ENCODE measurements at regions not wholly inside any gene's neighbourhood (a gene's known extent, or its start where the extent isn't known, plus 50 kb on each side); places are given as distances from the start of the nearest gene placed in this dataset.

DNA sequence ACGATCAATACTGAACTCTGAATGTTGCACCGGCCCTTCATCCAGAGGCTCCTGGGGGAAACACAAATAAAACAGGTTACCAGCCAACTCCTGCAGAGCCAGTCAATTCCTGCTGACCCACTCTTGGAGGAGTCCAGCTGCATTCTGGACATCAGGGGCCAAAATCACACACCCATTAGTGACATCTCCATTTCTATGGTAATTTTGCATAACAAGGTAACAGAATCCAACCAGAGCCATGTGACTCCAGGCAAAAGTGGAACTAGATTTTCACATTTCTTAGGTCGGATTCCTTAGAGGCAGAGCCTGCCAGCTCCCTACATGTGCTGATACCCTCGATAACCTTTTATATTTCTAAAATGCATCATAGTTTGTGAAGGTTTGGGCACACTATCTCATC lies 119.2 kb upstream of the CTNNB1 start:
- H3K4me1 ChIP-seq = no peaks in the 10 kb centered on the region
- H3K27ac ChIP-seq = no peak overlapping the region
- DNase-seq = no peak
- H3K9me3 ChIP-seq = no peaks in the 10 kb centered on the region
- no peaks in the 10 kb centered on the region for H3K27me3 ChIP-seq
- intact Hi-C loops (cut with DNase I; ENCODE audit: low total_unique reads) = no loop called here
- H3K4me3 ChIP-seq = no peak overlapping the region
- TF ChIP-seq, protein P1, sequence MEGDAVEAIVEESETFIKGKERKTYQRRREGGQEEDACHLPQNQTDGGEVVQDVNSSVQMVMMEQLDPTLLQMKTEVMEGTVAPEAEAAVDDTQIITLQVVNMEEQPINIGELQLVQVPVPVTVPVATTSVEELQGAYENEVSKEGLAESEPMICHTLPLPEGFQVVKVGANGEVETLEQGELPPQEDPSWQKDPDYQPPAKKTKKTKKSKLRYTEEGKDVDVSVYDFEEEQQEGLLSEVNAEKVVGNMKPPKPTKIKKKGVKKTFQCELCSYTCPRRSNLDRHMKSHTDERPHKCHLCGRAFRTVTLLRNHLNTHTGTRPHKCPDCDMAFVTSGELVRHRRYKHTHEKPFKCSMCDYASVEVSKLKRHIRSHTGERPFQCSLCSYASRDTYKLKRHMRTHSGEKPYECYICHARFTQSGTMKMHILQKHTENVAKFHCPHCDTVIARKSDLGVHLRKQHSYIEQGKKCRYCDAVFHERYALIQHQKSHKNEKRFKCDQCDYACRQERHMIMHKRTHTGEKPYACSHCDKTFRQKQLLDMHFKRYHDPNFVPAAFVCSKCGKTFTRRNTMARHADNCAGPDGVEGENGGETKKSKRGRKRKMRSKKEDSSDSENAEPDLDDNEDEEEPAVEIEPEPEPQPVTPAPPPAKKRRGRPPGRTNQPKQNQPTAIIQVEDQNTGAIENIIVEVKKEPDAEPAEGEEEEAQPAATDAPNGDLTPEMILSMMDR (IDR thresholded peaks at IDR 0.05) = no peak
- no peaks in the 10 kb centered on the region for H3K36me3 ChIP-seq

DNA sequence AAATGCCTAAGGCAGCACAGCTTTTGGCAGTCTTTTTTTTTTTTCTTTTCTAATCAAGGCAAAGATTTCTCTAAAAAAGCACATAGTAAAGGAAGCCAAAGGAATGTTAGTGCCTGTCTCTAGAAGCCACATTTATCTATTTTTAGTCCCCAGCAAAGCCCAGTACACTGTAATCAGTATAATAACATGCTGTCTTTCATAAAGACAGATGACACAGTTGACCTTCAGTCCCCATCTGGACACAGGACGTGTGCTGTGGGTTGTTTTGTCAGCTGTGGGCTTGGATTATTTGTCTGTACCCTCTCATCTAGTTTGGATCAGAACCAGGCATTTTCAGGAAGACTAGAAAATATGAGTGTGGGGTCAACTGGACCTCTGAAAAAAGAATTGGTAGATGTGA lies 110.4 kb upstream of the CTNNB1 start:
- H3K9me3 ChIP-seq = no peaks in the 10 kb centered on the region
- H3K27ac ChIP-seq = no peak overlapping the region
- intact Hi-C loops (cut with DNase I; ENCODE audit: low total_unique reads) = no loop called here
- no peak overlapping the region for H3K4me3 ChIP-seq
- H3K27me3 ChIP-seq = no peaks in the 10 kb centered on the region
- H3K36me3 ChIP-seq = no peaks in the 10 kb centered on the region
- TF ChIP-seq, protein P1 (IDR thresholded peaks at IDR 0.05) = no peak
- DNase-seq = no peak
- H3K4me1 ChIP-seq = peaks cover 0 to 9% (median 4%) of the 10 kb centered on the region in 4 donors

GRCh38 chr3:41089566-41089965 lies 109.7 kb upstream of the CTNNB1 start:
- H3K4me1 ChIP-seq = peaks cover 0 to 9% (median 4%) of the 10 kb centered on the region in 4 donors
- no peak overlapping the region for H3K27ac ChIP-seq
- H3K9me3 ChIP-seq = no peaks in the 10 kb centered on the region
- intact Hi-C loops (cut with DNase I; ENCODE audit: low total_unique reads) = no loop called here
- no peak overlapping the region for H3K4me3 ChIP-seq
- no peak for DNase-seq
- no peaks in the 10 kb centered on the region for H3K27me3 ChIP-seq
- TF ChIP-seq, protein P1 (IDR thresholded peaks at IDR 0.05) = no peak
- no peaks in the 10 kb centered on the region for H3K36me3 ChIP-seq

DNA sequence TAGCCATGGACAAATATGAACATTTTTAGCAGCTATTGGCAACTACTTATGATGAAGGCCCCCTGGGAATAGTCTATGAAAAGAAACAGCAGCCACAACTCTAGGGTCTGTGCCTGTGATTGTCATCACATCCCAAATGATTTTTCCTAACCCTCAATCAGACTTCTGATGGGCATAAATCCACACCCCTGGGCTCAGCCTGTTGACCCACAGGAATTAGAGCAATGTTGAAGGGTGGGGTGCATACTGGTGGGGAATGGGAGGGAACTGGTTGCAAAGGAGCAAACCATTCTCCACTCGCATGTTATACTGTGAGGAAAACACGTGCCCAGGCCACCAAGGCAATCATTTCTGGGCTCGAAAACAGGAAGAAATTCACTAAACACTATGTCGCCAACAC lies 106.5 kb upstream of the CTNNB1 start:
- TF ChIP-seq, protein P1 (IDR thresholded peaks at IDR 0.05) = no peak
- no peaks in the 10 kb centered on the region for H3K36me3 ChIP-seq
- no peak overlapping the region for H3K27ac ChIP-seq
- intact Hi-C loops (cut with DNase I; ENCODE audit: low total_unique reads) = no loop called here
- DNase-seq = no peak
- H3K4me3 ChIP-seq = no peak overlapping the region
- no peaks in the 10 kb centered on the region for H3K9me3 ChIP-seq
- no peaks in the 10 kb centered on the region for H3K27me3 ChIP-seq
- H3K4me1 ChIP-seq = peaks cover 0 to 9% (median 4%) of the 10 kb centered on the region in 4 donors

- Histone ChIP-seq H3K4me3 (no peak overlapping the region), H3K9me3 (no peaks in the 10 kb centered on the region), H3K27me3 (no peaks in the 10 kb centered on the region), H3K27ac (no peak overlapping the region), H3K36me3 (no peaks in the 10 kb centered on the region), H3K4me1 (peaks cover 0 to 9% (median 4%) of the 10 kb centered on the region in 4 donors)
- intact Hi-C loops (cut with DNase I; ENCODE audit: low total_unique reads) = no loop called here
- TF ChIP-seq, protein P1 (IDR thresholded peaks at IDR 0.05) = no peak
- DNase-seq = no peak
Measured at GRCh38 chr3:41093476-41093875, 105.8 kb upstream of the CTNNB1 start.

GRCh38 chr3:41094351-41094750 lies 105.0 kb upstream of the CTNNB1 start:
- no peak for DNase-seq
- Histone ChIP-seq H3K27me3 (no peaks in the 10 kb centered on the region), H3K27ac (no peak overlapping the region), H3K36me3 (no peaks in the 10 kb centered on the region), H3K4me1 (peaks cover 0 to 8% (median 3%) of the 10 kb centered on the region in 4 donors), H3K4me3 (no peak overlapping the region), H3K9me3 (no peaks in the 10 kb centered on the region)
- intact Hi-C loops (cut with DNase I; ENCODE audit: low total_unique reads) = no loop called here
- TF ChIP-seq, protein P1 (IDR thresholded peaks at IDR 0.05) = no peak
